Peyer's patch (tissue), 4 donors: ENCODE measurements at regions not wholly inside any gene's neighbourhood (a gene's known extent, or its start where the extent isn't known, plus 50 kb on each side); places are given as distances from the start of the nearest gene placed in this dataset.

Experiments used
- DNase-seq, 3 donors: peaks; one replicate each; pipeline ENCODE4 v3.0.0-alpha.2; 2017 to 2019
- H3K27ac ChIP-seq, 4 donors: fragments of 200-600 bp; sonication (generic); one replicate each; pipeline ENCODE4 v1.5.1; 2016 to 2019
- H3K27me3 ChIP-seq, 2 donors: fragments of 200-600 bp; sonication (generic); one replicate each; pipeline ENCODE4 v1.5.1; 2019
- H3K36me3 ChIP-seq, 3 donors: fragments of 200-600 bp; sonication (generic); one replicate each; pipeline ENCODE4 v1.5.1; 2016 to 2019
- H3K4me1 ChIP-seq, 4 donors: fragments of 200-600 bp; sonication (generic); one replicate each; pipeline ENCODE4 v1.5.1; 2016 to 2019
- H3K4me3 ChIP-seq, 4 donors: fragments of 200-600 bp; sonication (generic); 1 replicate in 3 of 4; 2 replicates in 1 of 4; pipeline ENCODE4 v1.5.1; 2016 to 2019; ENCODE audit warnings: mild to moderate bottlenecking in 1 of 4
- H3K9me3 ChIP-seq, 4 donors: fragments of 200-600 bp; sonication (generic); one replicate each; pipeline ENCODE4 v1.5.1; 2016 to 2019; ENCODE audit warnings: mild to moderate bottlenecking in 1 of 4
- CTCF ChIP-seq, 6 experiments: fragments of 450-650 bp in 4 of 6; fragments of 200-600 bp in 2 of 6; sonication (generic) in 1 of 6; IDR thresholded peaks; one replicate each; pipeline ENCODE4 v1.5.1; 2017 to 2019; ENCODE audit warnings: antibody characterized with exemption in 6 of 6, mild to moderate bottlenecking in 3 of 6, moderate library complexity in 1 of 6
- POLR2A ChIP-seq, 2 donors: fragments of 450-650 bp; IDR thresholded peaks; one replicate each; pipeline ENCODE4 v1.5.1; 2017; ENCODE audit warnings: antibody characterized with exemption in 2 of 2, mild to moderate bottlenecking in 2 of 2, moderate library complexity in 2 of 2

- Histone ChIP-seq H3K4me3 (no peak overlapping the region), H3K27ac (peak overlapping the region in 3 of 4 donors; percentile 21 to 93 (median 93)), H3K9me3 (no peaks in the 10 kb centered on the region), H3K27me3 (no peaks in the 10 kb centered on the region), H3K36me3 (no peaks in the 10 kb centered on the region), H3K4me1 (peaks cover 0 to 30% (median 6%) of the 10 kb centered on the region in 4 donors)
- no peak for DNase-seq
- TF ChIP-seq CTCF (IDR thresholded peaks at IDR 0.05) = no peak
Measured at GRCh38 chr9:129500863-129501770, 119.8 kb downstream of the C9orf50 start.

GRCh38 chr9:129500161-129500862 is 120.6 kb downstream of the C9orf50 start:
- Histone ChIP-seq H3K9me3 (no peaks in the 10 kb centered on the region), H3K4me3 (no peak overlapping the region), H3K27me3 (no peaks in the 10 kb centered on the region), H3K4me1 (peaks cover 0 to 34% (median 6%) of the 10 kb centered on the region in 4 donors), H3K36me3 (no peaks in the 10 kb centered on the region), H3K27ac (peak overlapping the region in 3 of 4 donors; percentile 21 to 93 (median 93))
- no peak for TF ChIP-seq CTCF (IDR thresholded peaks at IDR 0.05)
- no peak for TF ChIP-seq POLR2A (IDR thresholded peaks at IDR 0.05)
- no peak for DNase-seq

- peak overlapping the region; percentile 83 to 93 (median 90) for H3K27ac ChIP-seq
- H3K27me3 ChIP-seq = no peaks in the 10 kb centered on the region
- H3K9me3 ChIP-seq = no peaks in the 10 kb centered on the region
- H3K4me1 ChIP-seq = peaks cover 0 to 47% (median 6%) of the 10 kb centered on the region in 4 donors
- peak overlapping the region in 1 of 4 donors; percentile 62 for H3K4me3 ChIP-seq
- TF ChIP-seq CTCF (IDR thresholded peaks at IDR 0.05) (no peak), POLR2A (IDR thresholded peaks at IDR 0.05) (no peak)
- no peak for DNase-seq
- no peaks in the 10 kb centered on the region for H3K36me3 ChIP-seq
Measured at GRCh38 chr9:129498451-129499384, 122.2 kb downstream of the C9orf50 start.

GRCh38 chr9:129497813-129498450 is 123.0 kb downstream of the C9orf50 start:
- no peak for DNase-seq
- Histone ChIP-seq H3K27me3 (no peaks in the 10 kb centered on the region), H3K9me3 (no peaks in the 10 kb centered on the region), H3K4me1 (peaks cover 0 to 47% (median 6%) of the 10 kb centered on the region in 4 donors), H3K27ac (peak overlapping the region; percentile 83 to 93 (median 90)), H3K4me3 (peak overlapping the region in 3 of 4 donors; percentile 45 to 62 (median 62)), H3K36me3 (no peaks in the 10 kb centered on the region)
- TF ChIP-seq CTCF (IDR thresholded peaks at IDR 0.05) = no peak
- TF ChIP-seq POLR2A (IDR thresholded peaks at IDR 0.05) = no peak
